IPS DF 4.7 (cell line): ENCODE measurements at regions not wholly inside any gene's neighbourhood (a gene's known extent, or its start where the extent isn't known, plus 50 kb on each side); places are given as distances from the start of the nearest gene placed in this dataset.
"Not testable (repeated sequence)": the region's sequence is repeated elsewhere in the genome, so short reads cannot be mapped to it uniquely, and the experiment has no call there.

Source experiments
- DNase-seq: peaks from one replicate; pipeline ENCODE4 v3.0.0-alpha.2; 2013; ENCODE audit warnings: low spot score; ENCODE audit errors: extremely low read depth

DNA sequence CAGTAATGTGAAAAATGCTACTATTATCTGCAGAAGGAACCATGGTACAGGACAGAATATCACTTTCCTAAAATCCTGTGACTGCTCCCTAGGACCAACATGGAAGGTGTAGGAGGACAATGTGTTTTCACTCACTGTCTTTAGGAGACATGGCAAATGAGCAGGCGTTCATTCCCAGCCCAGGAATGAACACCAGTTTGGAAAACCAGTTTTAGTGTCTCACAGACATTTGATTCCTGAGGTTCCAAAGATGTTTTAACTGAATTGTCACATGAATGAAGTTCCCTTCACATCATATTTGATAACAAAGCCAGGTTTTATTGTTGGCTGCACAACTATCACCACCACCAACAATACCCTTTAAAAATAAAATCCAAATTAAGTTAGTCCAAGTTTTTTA lies 178.2 kb downstream of the ENC1 start:
- DNase-seq: no peak

DNA sequence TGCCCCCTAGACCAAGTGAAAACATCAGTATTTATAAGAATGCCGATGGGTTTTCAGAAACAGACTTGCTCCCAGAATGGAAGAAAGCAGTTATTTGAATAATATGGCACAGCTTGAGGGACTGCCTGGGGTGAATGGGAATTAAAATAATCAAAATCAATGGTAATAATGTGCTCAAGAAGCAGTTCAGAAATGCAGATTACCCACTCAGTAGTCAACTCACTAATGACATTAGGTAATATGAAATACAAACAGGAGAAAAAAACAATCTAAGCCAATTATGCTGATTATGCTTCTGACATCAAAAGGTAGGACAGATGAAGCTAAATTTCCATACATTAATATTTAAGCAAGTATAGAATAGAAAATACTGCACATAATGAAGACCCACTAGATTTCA lies 179.3 kb downstream of the ENC1 start:
- DNase-seq: no peak

DNA sequence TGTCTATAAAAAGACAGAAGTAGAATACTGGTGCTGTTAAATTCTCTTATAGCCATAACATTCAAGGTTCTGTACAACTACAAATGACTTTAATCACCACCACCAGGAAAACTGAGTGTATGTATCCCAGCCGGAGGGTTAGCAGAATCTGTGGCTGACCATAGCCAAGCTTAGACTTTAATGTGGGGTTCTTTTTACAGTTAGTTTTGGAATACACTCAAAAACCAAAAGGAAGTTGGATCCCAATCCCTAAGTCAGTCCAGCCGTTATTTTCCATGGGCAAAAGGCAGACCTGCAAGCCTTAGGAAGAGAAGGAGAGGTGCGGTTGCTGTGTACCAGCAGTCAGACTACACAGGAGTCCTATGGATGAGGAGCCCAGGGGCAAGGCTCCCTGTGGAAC lies 179.8 kb downstream of the ENC1 start:
- no peak for DNase-seq

DNA sequence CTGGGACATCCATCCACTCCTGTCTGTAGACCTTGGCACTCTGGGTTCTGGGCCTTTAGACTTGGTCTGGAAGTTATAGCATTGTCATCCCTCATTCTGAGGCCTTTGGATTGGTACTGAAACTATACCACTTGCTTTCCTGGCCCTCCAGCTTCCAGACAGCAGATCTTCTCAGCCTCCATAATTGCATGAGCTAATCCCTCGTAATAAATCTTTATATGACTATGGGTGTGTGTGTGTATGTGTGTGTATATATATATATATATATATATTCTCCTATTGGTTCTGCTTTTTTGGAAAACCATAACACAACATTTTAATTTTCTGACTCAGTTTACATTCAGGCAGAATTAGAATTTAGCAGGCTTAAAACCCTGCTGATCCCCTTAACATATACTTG lies 180.5 kb downstream of the ENC1 start:
- DNase-seq: no peak

DNA sequence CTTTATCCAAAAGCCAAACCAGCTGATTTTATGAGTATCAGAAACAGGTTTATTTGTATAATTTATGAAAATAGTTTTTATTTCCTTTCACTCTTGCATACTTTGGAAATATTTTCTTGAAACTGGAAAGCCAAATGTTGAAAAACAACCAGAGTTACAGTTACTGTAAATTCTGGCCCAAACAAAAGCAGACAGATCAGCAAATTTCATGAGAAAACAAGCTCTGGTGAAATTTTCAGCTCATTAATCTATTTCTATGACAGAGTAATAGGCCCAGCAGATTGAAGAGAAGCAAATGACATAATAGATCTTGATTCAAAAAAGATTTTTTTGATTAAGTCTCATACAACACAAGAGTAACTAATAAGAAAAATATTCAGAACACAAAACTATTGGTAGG lies 182.7 kb downstream of the ENC1 start:
- no peak for DNase-seq

DNA sequence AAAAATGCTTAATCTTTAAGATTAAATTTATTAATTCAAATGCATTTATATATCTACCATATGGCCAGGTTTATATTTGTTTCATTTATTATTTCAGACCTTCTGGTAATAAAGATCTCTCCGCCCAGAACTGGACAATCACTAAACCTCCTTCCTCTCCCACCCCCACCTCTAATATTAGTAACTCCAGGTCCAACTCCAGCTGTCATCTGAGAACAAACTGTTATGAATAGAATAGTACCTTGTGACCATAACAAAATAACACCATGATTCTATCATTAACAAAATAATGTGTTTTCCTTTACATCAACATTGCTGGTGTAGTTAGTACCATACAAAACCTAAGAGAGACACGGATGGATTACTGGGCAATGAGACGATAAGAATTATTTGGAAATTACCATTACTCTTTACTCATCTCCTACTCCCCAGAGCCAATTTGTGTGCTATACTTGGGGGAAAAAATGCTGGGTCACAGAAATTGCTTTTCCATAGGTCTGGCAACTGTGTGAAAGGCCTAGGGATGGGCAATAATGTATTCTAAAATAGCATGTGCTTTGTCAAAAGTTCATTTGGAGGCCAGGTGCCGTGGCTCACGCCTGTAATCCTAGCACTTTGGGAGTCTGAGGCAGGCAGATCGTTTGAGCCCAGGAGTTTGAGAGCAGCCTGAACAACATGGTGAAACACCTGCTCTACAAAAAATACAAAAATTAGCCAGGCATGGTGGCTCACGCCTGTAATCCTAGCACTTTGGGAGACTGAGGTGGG lies 186.1 kb downstream of the ENC1 start:
- DNase-seq: no peak

DNA sequence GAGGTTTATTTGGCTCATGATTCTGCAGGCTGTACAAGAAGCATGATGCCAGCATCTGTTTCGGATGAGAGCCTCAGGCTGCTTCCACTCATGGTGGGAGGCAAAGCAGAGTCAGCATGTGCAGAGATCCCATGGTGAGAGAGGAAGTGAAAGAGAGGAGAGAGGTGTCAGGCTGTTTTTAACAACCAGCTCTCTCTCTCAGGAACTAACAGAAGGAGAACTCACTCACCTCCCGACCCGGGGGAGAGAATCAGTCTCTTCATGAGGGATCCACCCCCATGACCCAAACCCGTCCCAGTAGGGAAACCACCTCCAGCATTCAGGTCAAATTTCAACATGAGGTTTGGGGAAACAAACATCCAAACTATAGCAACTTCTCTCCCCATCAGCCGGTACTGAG lies 187.7 kb downstream of the ENC1 start:
- no peak for DNase-seq

DNA sequence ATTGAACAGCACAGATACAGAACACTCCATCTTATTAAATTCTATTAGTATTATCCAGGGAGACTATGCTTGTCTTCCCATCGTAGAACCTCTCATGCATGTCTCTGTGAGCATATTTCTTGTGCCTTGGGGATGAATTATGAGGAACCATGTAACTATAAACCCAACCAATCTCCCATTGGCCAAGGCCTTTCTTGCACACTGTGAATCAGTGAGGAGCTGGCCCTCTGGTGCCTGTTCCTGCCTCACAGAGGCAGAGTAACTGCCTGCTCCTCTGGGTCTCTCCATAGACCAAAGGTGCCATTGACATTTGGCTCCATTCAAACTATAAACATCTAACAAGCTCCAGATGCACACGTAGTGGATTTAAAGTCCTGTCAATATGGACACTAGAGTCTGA lies 190.4 kb downstream of the ENC1 start:
- DNase-seq: no peak

DNA sequence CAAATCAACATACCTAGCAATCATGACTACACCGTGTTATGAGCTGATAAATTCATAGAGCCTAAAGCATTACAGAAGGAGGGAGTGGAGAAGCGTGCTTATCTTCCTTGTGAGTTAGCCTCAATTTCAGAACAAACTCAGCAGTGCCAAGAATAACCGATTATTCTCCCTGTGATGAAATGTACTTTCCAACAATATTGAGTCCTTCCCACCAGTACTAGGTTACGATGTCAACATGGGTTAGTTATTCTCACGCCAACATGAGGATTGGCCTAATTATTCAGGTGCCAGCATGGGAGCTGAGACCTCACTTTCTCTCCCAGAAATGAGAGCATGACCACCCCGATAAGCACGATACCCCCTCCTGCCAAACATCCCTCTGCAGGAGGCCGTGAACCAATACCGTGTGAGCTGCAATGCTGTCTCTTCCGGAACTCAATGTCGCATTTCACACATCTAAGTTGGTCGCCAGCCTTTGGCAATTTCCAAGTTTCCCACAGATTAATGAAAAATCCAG lies 193.7 kb downstream of the ENC1 start:
- no peak for DNase-seq

DNA sequence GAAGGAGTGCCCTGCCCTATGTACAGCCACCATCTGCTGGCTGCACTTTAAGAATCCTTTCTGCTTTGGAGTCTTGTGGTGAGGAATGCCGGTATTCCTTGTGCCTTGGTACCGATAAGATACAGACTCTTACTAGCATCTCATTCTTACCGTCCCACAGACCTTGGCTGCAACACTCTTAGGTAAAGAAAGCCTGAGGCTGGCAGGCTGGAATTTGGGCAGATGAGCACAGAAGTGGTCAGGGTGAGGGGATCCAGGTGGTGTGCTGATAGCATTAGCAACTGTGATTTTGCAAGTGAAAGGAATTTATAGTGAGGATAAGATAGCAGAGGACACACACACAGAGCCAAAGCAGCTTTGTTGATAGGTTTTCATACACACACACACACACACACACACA lies 198.1 kb downstream of the ENC1 start:
- DNase-seq: no peak

DNA sequence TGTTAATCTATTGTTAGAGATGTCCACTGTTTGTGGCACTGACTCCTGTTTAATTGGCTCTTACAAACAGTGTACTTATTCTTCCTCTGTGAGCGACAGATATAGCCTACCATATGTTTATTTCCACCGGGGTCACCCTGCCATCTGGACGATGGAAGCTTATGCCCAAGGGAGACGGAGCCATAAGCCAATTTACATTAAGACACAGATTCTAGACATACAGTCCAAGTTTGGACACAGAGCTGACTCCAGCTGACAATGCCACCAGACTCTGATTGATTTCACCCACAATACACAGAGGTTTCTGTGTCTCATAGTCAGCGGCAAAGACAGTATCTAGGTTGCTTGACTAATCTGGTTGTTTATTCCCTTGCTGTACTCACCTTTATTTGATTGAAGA lies 198.9 kb downstream of the ENC1 start:
- no peak for DNase-seq

DNA sequence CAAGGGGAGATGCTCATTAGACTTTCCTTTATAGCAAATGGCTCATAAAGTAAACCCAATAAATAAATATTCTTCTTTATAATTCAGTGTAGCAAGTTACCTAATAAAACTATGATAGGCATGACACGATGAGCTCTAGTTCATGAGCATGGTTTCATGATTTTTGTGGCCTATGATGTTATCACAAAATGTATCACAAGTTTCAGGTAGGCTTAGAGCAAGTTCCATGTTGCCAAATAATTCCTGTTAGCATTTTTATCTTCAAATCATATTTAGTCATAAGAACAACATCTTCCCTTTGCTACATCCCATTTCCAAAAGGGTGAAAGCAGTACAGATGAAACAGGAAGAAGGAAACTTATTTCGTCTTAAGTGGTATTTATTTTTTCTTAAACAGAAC lies 200.2 kb downstream of the ENC1 start:
- no peak for DNase-seq

DNA sequence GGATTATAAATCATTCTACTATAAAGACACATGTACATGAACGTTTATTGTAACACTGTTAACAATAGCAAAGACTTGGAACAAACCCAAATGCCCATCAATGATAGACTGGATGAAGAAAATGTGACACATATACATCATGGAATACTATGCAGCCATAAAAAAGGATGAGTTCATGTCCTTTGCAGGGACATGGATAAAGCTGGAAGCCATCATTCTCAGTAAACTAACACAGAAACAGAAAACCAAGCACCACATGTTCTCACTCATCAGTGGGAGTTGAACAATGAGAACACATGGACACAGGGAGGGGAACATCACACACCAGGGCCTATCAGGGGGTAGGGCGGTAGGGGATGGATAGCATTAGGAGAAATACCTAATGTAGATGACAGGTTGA lies 202.7 kb downstream of the ENC1 start:
- DNase-seq: not testable (repeated sequence)

DNA sequence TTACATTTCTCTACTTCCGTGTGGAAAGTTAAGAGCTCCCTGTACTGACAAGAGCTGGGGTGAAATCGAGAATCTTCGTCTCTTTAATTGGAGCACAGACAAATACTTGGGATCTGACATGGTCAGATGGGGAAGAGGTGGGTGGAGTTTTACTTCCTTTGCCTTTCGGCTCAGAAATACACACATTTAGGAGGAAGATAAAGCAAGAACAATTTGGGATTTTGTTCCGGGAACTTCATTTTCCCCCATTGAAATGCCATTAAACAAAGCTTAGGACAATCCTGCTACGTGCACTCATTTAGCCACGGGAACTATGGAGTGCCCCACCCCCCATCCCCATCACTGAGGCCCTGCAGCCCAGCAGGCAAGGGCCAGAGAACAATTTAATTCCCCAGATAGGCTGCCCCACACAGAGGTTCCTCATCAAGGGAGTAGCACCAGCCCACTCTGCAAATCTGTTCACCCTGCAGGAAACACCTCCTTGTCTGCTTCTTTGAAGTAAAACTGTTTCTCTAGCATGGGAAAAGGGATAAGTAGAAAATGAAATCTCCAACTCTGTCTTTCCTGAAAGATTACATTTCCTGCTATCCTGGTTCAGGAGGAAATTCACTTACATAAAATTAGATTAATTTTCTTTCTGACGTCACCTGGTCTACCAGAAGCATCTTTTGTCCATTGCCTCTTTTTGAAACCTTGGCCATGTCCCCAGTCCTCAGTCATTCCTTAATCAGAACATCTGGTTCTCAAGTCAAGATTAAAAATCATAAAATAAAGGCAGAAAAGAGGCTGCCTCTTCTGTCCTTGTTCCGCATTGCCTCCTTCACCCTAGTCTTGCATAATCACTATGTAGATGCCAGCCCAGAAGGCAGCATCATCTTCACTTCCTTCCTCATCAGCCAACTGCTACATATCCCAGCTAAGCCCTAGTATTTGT lies 206.4 kb downstream of the ENC1 start:
- DNase-seq: no peak

DNA sequence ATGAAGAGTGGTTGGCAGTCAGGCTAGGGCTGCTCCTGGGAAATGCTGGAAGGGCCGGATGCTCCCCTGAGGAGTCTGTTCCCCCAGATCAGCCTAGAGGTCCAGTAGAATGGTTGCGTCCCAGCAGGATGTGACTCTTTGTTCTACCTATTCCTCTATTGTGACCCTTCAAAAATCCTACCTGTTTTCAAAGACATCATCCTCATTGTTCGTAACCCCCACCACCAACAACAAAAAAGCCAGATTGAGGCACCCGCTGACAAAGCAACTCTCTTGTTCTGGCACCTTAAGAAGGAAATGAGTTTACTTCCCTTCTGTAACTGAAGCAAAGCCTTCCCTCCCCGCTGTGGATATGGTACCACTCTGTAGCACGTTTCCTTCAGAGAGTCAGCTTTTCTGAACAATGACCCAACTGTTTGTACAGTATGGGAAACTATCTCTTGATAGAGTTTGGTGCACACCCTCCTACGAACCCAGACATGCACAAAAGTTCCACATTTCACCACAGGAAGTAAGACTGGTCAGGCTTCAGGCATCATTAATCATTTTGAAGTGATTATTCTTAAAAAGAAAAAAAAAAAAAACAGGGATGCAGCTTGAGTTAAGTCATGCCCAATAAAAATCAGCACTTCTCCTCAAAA lies 207.2 kb downstream of the ENC1 start:
- no peak for DNase-seq

DNA sequence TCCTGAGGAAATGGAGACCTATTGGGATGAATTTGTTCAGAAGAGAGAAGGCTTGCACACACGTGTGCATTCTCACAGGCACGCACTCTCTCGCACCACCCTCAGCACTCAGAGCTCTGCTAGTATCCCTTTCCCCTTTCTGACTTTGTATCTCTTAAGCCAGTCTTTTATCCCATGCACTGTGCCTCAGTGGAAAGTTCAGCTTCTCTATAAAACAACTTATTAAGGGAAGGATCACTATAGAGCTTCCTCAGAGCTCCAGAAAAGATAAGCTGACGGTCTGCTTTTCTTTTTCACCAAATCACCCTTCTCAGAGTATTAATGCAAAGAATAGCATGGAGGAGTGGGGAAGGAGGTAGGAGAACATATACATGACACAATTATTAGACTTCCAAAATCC lies 207.8 kb downstream of the ENC1 start:
- no peak for DNase-seq

DNA sequence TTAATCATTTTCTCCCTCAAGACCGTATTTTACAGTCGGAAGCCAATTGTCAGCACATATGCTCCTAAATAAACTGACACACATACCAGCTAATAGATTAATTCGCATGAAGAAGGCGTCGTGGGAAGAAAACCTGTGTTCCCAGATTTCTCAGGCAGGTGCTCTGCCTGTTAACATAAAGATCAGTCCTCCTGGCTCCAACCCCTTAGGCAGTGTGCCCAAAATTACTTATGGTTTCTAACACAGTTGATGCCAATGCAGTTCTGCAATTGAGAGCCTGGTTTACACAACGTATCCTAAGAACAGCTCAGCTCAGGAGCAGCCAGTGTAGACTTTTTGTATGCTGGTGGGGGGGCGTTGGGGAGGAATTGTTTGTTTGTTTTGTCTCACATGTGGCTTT lies 208.3 kb downstream of the ENC1 start:
- DNase-seq: no peak

DNA sequence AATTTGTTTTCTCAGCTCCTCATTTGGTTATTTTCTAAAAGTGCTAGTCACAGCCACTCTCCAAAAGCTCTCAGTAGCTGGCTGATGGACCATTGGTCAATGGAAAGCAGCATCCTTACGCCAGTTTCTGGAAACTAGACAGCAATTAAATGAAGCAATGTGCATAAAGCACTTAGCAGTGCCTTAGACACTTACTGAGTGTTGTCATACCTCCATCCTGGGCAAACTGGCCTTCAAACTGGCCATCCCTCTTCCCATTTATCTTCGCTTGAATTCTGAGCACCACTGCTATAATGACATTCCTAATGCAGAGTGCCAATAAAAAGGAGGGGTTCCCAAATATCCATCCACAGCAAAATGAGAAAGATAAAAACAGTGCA lies 209.2 kb downstream of the ENC1 start:
- no peak for DNase-seq

DNA sequence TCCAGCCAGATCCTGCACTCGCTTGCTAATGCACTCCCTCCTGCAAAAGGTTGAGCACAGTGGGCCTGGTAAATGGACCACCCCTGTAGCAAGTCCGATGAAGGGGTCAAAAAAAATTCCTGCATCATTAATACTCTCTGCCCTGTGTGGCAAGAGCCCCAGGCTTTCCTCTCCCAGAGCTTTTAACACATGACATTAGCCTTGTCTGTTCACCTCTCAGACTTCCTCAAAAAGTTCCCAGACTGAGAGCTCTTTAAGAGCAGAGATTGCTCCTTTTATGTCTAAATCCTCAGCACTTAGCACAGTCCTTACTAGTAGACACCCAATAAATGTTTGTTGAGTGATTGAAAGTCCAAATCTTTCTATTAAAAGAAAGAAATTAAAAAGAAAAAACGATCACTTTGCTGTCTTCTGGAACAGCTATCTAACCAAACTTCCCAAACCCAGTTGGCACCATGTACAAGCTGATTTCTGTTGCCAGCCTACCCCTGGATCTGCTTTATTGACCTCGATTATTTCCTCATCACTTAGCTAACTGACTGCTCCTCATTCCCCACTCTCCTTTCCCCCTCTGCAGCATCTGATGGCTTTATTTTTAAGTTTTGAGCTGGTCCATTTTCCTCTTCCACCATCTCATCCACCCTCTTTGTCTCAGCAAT lies 209.8 kb downstream of the ENC1 start:
- no peak for DNase-seq

DNA sequence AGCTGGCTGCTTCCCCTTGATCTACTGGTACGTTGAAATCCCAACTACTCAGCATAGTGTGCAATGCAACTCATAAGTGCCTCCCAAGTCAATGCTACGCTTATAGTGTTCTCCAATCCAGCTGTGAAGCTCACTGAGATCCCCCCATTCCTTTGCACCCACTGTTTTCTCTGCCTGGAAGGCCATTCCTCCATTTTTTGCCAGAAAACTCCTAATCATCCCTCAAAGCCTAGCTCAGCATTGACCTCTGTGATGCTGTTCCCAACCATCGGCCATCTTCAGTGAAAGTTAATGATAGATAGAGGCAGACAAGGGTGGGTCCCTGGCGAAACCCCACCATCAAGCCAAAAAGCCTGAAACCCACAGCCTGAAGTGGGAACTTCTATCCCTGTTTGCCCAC lies 211.0 kb downstream of the ENC1 start:
- DNase-seq: no peak

DNA sequence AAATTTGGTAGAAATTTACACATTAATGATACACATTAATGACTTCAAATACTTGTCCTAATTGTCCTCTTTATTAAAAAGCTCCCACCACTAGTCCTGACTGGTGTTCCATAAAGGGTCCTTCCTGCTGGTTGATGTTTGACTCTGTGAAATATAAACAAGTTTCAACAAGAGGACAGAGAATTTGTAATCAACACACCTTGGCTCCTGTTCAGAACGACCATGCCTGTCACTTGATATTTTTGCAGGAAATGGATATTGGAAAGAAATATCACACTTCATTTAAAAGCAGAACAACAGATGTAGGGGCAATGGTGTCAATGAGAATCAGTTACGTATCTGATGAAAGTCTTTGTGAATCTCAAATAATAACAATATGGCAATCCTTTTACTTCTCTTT lies 211.7 kb downstream of the ENC1 start:
- DNase-seq: no peak

DNA sequence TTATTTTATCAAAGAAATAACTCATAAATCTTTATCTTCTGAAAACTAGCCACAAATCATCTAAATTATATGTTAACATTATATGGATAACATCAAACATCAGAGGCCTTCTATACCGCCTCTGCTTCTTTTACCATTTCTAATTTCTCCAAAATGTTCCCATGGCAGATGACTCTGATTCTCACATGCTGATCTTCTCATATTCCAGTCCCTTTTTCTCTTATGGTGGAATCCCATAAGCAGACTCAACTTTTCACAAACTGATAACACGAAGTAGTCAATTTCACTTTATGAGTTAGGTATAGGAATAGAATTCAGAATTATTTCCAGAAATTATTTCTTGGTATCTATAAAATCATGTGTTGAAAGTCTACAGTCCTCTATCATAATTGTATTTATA lies 212.3 kb downstream of the ENC1 start:
- no peak for DNase-seq
